DMS79 (cell line): ENCODE measurements at regions not wholly inside any gene's neighbourhood (a gene's known extent, or its start where the extent isn't known, plus 50 kb on each side); places are given as distances from the start of the nearest gene placed in this dataset.
"Not testable (repeated sequence)": the region's sequence is repeated elsewhere in the genome, so short reads cannot be mapped to it uniquely, and the experiment has no call there.

Experiments used
- DNase-seq: peaks from one replicate; lab custom pipeline; 2025; lab: John Stamatoyannopoulos, UW

GRCh38 chr2:107108556-107108955, 222.6 kb upstream of the ST6GAL2 start:
- DNase-seq, result no peak

GRCh38 chr2:107111623-107112022, 225.7 kb upstream of the ST6GAL2 start:
- no peak for DNase-seq

DNA sequence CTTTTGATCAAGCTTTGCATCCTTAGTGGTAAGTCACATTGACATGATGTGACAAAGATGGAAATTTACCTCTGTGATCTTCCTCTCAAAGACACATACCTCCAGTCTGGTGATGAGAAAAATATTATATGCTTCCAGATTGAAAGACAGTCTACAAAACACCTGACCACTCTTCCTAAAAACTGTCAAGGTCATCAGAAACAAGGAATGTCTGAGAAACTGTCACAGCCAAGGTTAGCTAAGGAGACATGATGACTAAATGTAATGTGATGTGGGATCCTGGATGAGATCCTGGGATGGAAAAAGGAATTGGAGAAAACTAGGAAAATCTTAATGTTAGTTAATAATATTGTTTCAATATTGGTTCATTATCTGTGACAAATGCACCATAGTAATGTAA, 226.6 kb upstream of the ST6GAL2 start:
- DNase-seq, result no peak

DNA sequence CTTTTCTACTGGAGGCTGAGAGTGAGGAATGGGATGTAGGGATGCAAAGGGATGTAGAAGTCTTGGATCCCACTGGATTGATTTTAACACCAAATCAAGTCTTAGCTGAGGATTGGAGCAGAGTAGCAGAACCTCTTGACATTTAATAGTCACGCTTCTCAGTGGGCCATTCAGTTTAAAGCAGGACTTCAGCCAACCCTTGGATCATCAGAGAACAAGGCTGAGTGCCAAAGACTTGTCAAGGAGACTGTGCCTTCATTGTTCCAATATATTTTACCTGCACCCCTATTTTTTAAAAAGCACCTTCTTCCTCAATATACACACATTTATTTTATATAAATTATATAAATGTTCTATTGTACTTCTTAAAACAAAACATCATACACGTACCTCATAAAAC, 242.4 kb upstream of the ST6GAL2 start:
- DNase-seq, result peak; percentile 38

DNA sequence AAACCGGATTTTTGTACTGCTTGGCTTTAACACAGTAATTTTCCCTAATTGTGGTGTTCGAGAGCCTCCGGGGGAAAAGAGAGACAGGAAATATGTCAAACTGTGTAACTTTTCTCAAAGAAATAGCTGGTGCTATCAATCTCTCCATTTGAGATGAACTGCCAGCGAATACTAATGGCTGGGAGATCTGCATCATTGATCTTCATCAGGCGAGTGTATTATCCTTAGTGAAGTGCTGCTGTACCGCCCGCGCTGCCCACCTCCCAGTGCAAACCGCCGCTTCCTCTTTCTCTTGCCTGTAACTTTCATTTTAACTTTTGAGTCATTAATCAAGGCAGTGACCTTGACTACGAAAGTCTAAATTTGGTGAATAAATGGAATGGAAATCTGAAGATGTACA, 246.1 kb upstream of the ST6GAL2 start:
- no peak for DNase-seq

- no peak for DNase-seq
These were observed 246.8 kb upstream of the ST6GAL2 start for GRCh38 chr2:107132746-107133145.

- DNase-seq, result no peak
These were observed 247.4 kb upstream of the ST6GAL2 start for GRCh38 chr2:107133412-107133811.

DNA sequence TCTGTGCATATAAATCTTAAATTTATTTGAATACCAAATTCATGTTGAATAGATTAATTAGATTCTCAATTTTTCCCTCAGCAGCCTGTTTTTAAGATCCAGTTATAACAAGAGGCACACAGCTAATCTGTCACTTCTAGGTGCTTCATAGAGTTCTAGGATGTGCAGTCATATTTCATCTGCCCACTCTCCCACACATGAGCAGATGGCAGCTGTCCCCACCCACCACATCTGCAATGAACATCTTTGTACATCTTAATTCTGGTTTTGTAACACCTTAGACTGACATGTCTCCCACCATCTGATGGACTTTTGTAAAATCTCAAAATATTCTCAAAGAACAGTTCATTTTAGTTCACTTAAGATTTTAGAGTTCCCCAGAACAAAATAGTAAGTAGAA, 250.8 kb upstream of the ST6GAL2 start:
- DNase-seq, result no peak

- DNase-seq, result no peak
These were observed 251.7 kb upstream of the ST6GAL2 start for GRCh38 chr2:107137706-107138105.

DNA sequence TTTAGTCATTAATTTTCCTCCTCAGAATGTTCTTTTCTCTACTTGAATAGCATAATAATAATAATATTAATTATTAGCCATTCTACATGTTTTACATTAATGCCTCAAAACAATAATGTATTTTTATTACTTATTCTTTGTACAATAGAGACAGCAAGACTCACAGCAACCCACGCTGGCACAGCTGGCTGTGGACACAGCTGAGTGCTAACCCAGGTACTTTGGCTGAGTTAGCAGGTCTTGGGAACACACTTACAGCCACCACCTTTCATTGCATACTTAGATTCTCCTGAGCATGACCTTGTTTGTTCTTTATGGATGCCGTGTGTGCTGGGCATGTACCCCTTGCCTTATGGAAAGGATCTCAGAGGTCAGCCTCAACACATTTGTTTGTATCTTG, 260.2 kb upstream of the ST6GAL2 start:
- peak; percentile 81 for DNase-seq

- DNase-seq, result not testable (repeated sequence)
These were observed 260.7 kb upstream of the ST6GAL2 start for GRCh38 chr2:107146645-107147044.

- no peak for DNase-seq
These were observed 262.1 kb upstream of the ST6GAL2 start for GRCh38 chr2:107148055-107148454.

GRCh38 chr2:107148496-107148895, 262.5 kb upstream of the ST6GAL2 start:
- no peak for DNase-seq

DNA sequence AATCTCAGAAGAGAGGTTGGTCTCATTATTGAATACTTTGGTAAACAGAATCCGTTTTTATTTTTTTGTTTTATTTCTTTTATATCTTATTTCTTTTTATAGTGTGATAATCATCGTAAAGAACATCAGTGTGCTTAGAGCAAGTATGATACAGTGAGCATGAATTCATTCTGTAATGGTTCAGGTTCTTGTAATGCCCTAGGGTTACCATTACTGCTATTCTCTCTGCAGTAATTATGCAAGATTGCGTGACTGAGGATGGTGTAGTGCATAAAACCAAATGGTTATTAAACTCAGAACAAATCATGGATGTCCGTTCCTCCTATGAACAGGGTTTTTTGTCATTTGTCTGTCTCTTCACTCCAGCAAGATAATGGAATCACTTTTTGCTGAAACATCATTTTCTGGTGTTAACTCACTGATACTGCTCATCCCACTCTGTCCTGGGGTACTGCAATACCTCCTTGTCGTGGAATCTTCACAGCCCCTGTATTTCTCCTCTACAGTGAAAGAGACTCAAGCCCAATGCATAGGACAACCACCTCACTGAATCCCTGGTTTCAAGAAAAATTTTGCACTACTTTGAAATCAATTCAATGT, 274.8 kb upstream of the ST6GAL2 start:
- no peak for DNase-seq

- no peak for DNase-seq
These were observed 282.2 kb upstream of the ST6GAL2 start for GRCh38 chr2:107168141-107168540.

- no peak for DNase-seq
These were observed 288.2 kb upstream of the ST6GAL2 start for GRCh38 chr2:107174171-107174570.

DNA sequence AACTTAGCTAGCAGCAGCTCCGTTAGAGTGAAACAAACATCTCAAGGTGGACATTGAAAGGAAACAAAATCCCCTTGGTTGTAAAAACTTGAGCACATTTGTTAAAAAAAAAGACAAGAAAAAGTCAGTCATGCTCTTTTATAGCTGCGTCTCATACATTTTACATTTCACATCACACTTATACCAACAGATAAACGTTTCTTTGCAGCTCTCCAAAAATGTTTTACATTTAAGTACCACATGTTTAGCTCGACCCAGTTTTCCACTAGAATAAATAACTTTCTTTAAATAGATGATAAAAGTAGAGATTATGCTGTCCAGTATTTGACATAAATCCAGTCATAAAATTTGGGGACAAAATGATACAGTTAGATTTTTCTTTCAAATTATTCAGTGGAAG, 297.0 kb upstream of the ST6GAL2 start:
- no peak for DNase-seq

DNA sequence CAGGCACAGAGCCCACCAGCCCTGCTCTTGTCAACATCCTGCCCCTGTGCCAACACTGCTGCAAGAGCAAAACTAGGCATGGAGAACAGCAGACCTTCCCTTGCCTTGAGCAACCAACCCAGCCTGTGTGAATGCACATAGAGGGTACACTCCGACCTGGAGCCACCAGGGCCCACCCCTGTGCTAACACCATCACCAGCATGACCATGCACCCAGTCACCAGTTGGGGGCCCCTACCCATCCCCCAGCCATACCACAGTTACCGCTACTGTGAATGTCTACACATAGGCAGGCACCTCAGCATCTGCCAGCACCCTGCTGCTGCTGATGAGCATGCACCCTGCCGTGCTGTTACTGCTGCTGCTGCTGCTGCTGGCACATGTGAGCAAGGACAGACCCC, 301.9 kb upstream of the ST6GAL2 start:
- no peak for DNase-seq

DNA sequence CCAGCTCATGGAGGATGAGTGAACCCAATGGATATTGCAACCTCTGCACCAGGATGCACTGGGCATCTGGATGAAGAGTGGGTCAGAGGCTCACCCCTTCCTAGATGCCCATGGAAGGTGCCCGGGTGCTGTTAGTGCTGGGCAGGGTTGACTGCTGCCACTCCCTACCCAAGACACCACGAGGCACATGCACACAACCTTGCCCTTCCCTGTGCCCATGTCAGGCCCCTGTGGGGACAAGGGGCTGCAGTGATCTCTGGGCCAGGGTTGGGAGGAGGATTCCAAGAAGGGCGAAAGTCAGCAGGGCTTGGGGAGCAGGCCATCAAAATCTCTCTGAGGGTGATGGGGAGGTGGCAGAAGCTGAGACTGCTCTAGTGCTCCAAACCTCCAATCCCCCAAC, 309.7 kb upstream of the ST6GAL2 start:
- no peak for DNase-seq

DNA sequence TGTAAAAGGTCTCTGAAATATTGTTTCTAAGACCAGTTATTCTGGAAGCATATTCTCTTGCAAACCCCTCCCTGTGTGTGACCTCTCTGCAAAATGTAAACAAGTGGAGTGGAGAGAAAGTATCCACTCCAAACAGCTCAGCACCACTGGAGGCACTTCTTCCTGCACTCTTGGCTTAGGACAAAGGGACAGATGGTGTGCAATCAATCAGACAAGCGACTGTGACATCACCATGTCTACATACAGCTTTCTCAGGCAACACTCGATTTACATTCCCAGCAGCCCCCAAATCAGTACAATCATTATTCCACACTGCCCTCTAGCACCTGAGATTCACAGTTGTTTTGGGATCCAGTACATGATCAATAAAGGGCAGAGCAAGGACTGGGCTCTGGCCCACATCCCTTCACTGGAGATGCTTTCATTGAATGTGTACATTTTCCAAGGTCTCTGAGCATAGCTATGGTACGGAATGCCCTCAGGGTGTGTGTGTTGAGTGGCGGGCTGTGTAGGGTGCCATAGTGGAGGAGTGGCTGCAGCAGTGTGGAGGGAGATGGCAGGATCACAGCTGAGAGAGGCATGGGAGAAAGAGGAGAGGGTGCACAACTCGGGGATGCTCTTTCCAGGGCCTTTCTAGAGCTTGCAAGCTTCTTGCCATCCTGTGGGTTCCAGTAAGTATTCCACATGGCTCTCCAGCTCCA, 311.8 kb upstream of the ST6GAL2 start:
- DNase-seq, result peak; percentile 94

- DNase-seq, result no peak
These were observed 317.1 kb upstream of the ST6GAL2 start for GRCh38 chr2:107202962-107203591.

GRCh38 chr2:107215401-107216350, 329.7 kb upstream of the ST6GAL2 start:
- DNase-seq, result no peak
